Brain microvascular endothelial cell (primary cell): ENCODE measurements at regions not wholly inside any gene's neighbourhood (a gene's known extent, or its start where the extent isn't known, plus 50 kb on each side); places are given as distances from the start of the nearest gene placed in this dataset.

Experiments
- DNase-seq: peaks from one replicate; pipeline ENCODE4 v3.0.0-alpha.2; 2020
- H3K27ac ChIP-seq: fragments of 250-450 bp; sonication (Bioruptor Pico); 2 replicates; pipeline ENCODE4 v1.5.1; 2020; ENCODE audit warnings: mild to moderate bottlenecking, moderate library complexity
- H3K27me3 ChIP-seq: fragments of 250-450 bp; sonication (Bioruptor Pico); replicated peaks from 2 replicates; pipeline ENCODE4 v1.5.1; 2020; ENCODE audit warnings: mild to moderate bottlenecking
- H3K36me3 ChIP-seq: fragments of 250-450 bp; sonication (Bioruptor Pico); replicated peaks from 2 replicates; pipeline ENCODE4 v1.5.1; 2020; ENCODE audit warnings: mild to moderate bottlenecking
- H3K4me3 ChIP-seq: 2 replicates; pipeline ENCODE4 v1.5.1; 2011; ENCODE audit warnings: low read depth, mild to moderate bottlenecking, control low read depth, low read length, moderate library complexity
- CTCF ChIP-seq: IDR thresholded peaks from 2 replicates; pipeline ENCODE4 v1.5.1; 2011; ENCODE audit warnings: low read depth, mild to moderate bottlenecking, moderate library complexity, low read length, control low read depth, inconsistent platforms; ENCODE audit errors: missing control alignments
- in situ Hi-C: cut with HindIII; loops from 2 replicates; pipeline ENCODE4 v1.10.0; 2017; ENCODE audit warnings: low sequenced_read_pairs, low pct_ligation_motif_present

GRCh38 chr1:60222360-60223115 is 149.0 kb upstream of the C1orf87 start:
- H3K4me3 ChIP-seq = no peak overlapping the region
- in situ Hi-C loops = no loop called here

GRCh38 chr1:60213253-60213652 is 139.7 kb upstream of the C1orf87 start:
- Histone ChIP-seq H3K27me3 (no peaks in the 10 kb centered on the region), H3K4me3 (no peak overlapping the region), H3K27ac (no peak overlapping the region), H3K36me3 (no peaks in the 10 kb centered on the region)
- no peak for DNase-seq
- TF ChIP-seq CTCF = no peak
- in situ Hi-C loops = no loop called here

More at GRCh38 chr1:60222360-60223115, 149.0 kb upstream of the C1orf87 start:
- H3K27ac ChIP-seq = no peak overlapping the region
- no peak for DNase-seq
- H3K36me3 ChIP-seq = no peaks in the 10 kb centered on the region
- H3K27me3 ChIP-seq = no peaks in the 10 kb centered on the region
- TF ChIP-seq CTCF = no peak

GRCh38 chr1:60196026-60196425 is 122.5 kb upstream of the C1orf87 start:
- Histone ChIP-seq H3K36me3 (no peaks in the 10 kb centered on the region), H3K27me3 (no peaks in the 10 kb centered on the region), H3K27ac (no peak overlapping the region), H3K4me3 (no peak overlapping the region)
- no peak for DNase-seq
- in situ Hi-C loops = no loop called here
- TF ChIP-seq CTCF = no peak

- H3K27me3 ChIP-seq = no peaks in the 10 kb centered on the region
- H3K4me3 ChIP-seq = no peak overlapping the region
- TF ChIP-seq CTCF = no peak
- no peak overlapping the region for H3K27ac ChIP-seq
- in situ Hi-C loops = no loop called here
- no peaks in the 10 kb centered on the region for H3K36me3 ChIP-seq
- DNase-seq = no peak
Observed at GRCh38 chr1:60185684-60186083, 112.1 kb upstream of the C1orf87 start.

GRCh38 chr1:60184521-60184920 is 111.0 kb upstream of the C1orf87 start:
- no peak for DNase-seq
- H3K4me3 ChIP-seq = no peak overlapping the region
- TF ChIP-seq CTCF = no peak
- H3K27me3 ChIP-seq = no peaks in the 10 kb centered on the region
- H3K36me3 ChIP-seq = no peaks in the 10 kb centered on the region
- in situ Hi-C loops = no loop called here
- no peak overlapping the region for H3K27ac ChIP-seq
